GM12878 (cell line): ENCODE measurements at regions not wholly inside any gene's neighbourhood (a gene's known extent, or its start where the extent isn't known, plus 50 kb on each side); places are given as distances from the start of the nearest gene placed in this dataset.

ENCODE experiments used
- ATAC-seq: fragments of 200-7000 bp; cut with Tn5 transposase; 3 replicates; pipeline ENCODE4 v1.9.1; 2020; ENCODE audit warnings: mild to moderate bottlenecking, moderate library complexity
- BruUV-seq: library from RNA; stranded (reverse); fragments of 400-500 nt; replicated peaks from 2 replicates; lab custom pipeline; 2021; lab: Mats Ljungman, UMichigan
- CTCF ChIA-PET: fragments of 300-600 bp; sonication (Branson Sonifier 250); formaldehyde crosslinking; extraction: SDS; loops from one replicate; lab custom pipeline; 2021; ENCODE audit warnings: inconsistent platforms; lab: Yijun Ruan, JAX
- POLR2A ChIA-PET: fragments of 350-600 bp; formaldehyde crosslinking; extraction: SDS; loops from one replicate; lab custom pipeline; 2021; ENCODE audit warnings: inconsistent platforms; lab: Charles Lee
- RAD21 ChIA-PET: fragments of 300-600 bp; sonication (Branson Sonifier 250); formaldehyde crosslinking; loops from one replicate; lab custom pipeline; 2023; ENCODE audit warnings: antibody characterized with exemption; ENCODE audit not compliant: unreplicated experiment; lab: Charles Lee
- SMC1A ChIA-PET: fragments of 300-600 bp; sonication (Branson Sonifier 250); formaldehyde crosslinking; loops from one replicate; lab custom pipeline; 2023; ENCODE audit not compliant: unreplicated experiment, uncharacterized antibody; lab: Charles Lee
- DNase-seq: peaks from one replicate; pipeline ENCODE4 v3.0.0-alpha.2; 2011; ENCODE audit warnings: low read depth, low spot score
- FAIRE-seq: peaks from 3 replicates; lab custom pipeline; 2011; peaks lifted over from hg19 to GRCh38; lab: Jason Lieb, UNC
- H2AFZ ChIP-seq: 2 replicates; pipeline ENCODE4 v1.6.0; 2011; ENCODE audit warnings: low read depth, low read length, control low read depth; ENCODE audit not compliant: control insufficient read depth
- H3K27ac ChIP-seq: 2 replicates; pipeline ENCODE4 v1.5.1; 2011; ENCODE audit warnings: control low read depth; ENCODE audit not compliant: control insufficient read depth, insufficient read depth
- H3K27me3 ChIP-seq, 2 experiments: replicated peaks in 1 of 2; 2 replicates each; pipeline versions ENCODE4 v1.6.0 to v1.6.1; 2011; ENCODE audit warnings: low read length in 1 of 2; ENCODE audit not compliant: control insufficient read depth in 2 of 2, insufficient read depth in 2 of 2
- H3K36me3 ChIP-seq, 2 experiments: 2 replicates each; pipeline ENCODE4 v1.5.1; 2011; ENCODE audit warnings: low read length in 1 of 2; ENCODE audit not compliant: control insufficient read depth in 2 of 2, insufficient read depth in 2 of 2
- H3K4me1 ChIP-seq: 2 replicates; pipeline ENCODE4 v1.6.1; 2011; ENCODE audit warnings: mild to moderate bottlenecking, low read length, moderate library complexity, mixed read lengths; ENCODE audit not compliant: control insufficient read depth, insufficient read depth
- H3K4me2 ChIP-seq: 2 replicates; pipeline ENCODE4 v1.6.0; 2011; ENCODE audit warnings: control low read depth; ENCODE audit not compliant: control insufficient read depth, insufficient read depth
- H3K4me3 ChIP-seq: fragments of 200-600 bp; sonication (generic); 2 replicates; pipeline ENCODE4 v1.5.1; 2016
- H3K79me2 ChIP-seq: 2 replicates; pipeline ENCODE4 v1.6.0; 2011; ENCODE audit warnings: low read length; ENCODE audit not compliant: control insufficient read depth, insufficient read depth
- H3K9ac ChIP-seq: 2 replicates; pipeline ENCODE4 v1.8.0; 2011; ENCODE audit warnings: low read length, control low read depth, mixed read lengths; ENCODE audit not compliant: control insufficient read depth, insufficient read depth
- H3K9me3 ChIP-seq: replicated peaks from 3 replicates; pipeline ENCODE4 v1.5.1; 2011; ENCODE audit warnings: mild to moderate bottlenecking, low read length; ENCODE audit not compliant: control insufficient read depth, insufficient read depth
- H4K20me1 ChIP-seq: 2 replicates; pipeline ENCODE4 v1.6.0; 2011; ENCODE audit not compliant: control insufficient read depth, insufficient read depth
- ATF3 ChIP-seq: IDR thresholded peaks from 2 replicates; pipeline ENCODE4 v1.6.1; 2011; ENCODE audit warnings: low read depth, mild to moderate bottlenecking, low read length, moderate library complexity, borderline replicate concordance; ENCODE audit errors: extremely low read depth
- CEBPB ChIP-seq, 2 experiments: fragments of 150-350 bp in 1 of 2; IDR thresholded peaks; 2 replicates each; pipeline ENCODE4 v1.6.1; 2012 to 2014; ENCODE audit warnings: low read depth in 2 of 2, low read length in 2 of 2, borderline replicate concordance in 1 of 2, inconsistent platforms in 1 of 2
- KDM1A ChIP-seq: fragments of 200-600 bp; sonication (generic); IDR thresholded peaks from 2 replicates; pipeline ENCODE4 v1.6.1; 2016; ENCODE audit warnings: borderline replicate concordance
- MAX ChIP-seq: IDR thresholded peaks from 2 replicates; pipeline ENCODE4 v1.6.1; 2012; ENCODE audit warnings: low read depth, low read length, improper control_type of control experiment
- MEF2A ChIP-seq: IDR thresholded peaks from 2 replicates; pipeline ENCODE4 v1.6.1; 2011; ENCODE audit warnings: low read depth, mild to moderate bottlenecking, low read length, moderate library complexity; ENCODE audit not compliant: insufficient read depth
- NR2F1 ChIP-seq: fragments of 450-650 bp; conservative IDR thresholded peaks from 2 replicates; pipeline ENCODE4 v1.6.1; 2017; ENCODE audit warnings: mild to moderate bottlenecking
- PML ChIP-seq: IDR thresholded peaks from 2 replicates; pipeline ENCODE4 v1.6.1; 2012; ENCODE audit warnings: low read length, inconsistent platforms
- POLR2A ChIP-seq: IDR thresholded peaks from 2 replicates; pipeline ENCODE4 v1.6.1; 2011; ENCODE audit warnings: low read depth, mild to moderate bottlenecking, low read length
- RB1 ChIP-seq: fragments of 450-650 bp; formaldehyde crosslinking; IDR thresholded peaks from 2 replicates; pipeline ENCODE4 v1.6.1; 2017; ENCODE audit warnings: mild to moderate bottlenecking, borderline replicate concordance
- REST ChIP-seq: IDR thresholded peaks from 2 replicates; pipeline ENCODE4 v1.6.1; 2012; ENCODE audit warnings: mild to moderate bottlenecking, low read depth, low read length
- TAF1 ChIP-seq: IDR thresholded peaks from 2 replicates; pipeline ENCODE4 v1.6.1; 2011; ENCODE audit warnings: mild to moderate bottlenecking, low read depth, low read length, borderline replicate concordance
- TARDBP ChIP-seq: IDR thresholded peaks from 2 replicates; pipeline ENCODE4 v1.6.1; 2016; ENCODE audit warnings: borderline replicate concordance
- USF1 ChIP-seq: IDR thresholded peaks from 2 replicates; pipeline ENCODE4 v1.6.1; 2011; ENCODE audit warnings: borderline replicate concordance, low read depth, mild to moderate bottlenecking, moderate library complexity, mixed read lengths, low read length; ENCODE audit not compliant: insufficient read depth; ENCODE audit errors: extremely low read length
- WRNIP1 ChIP-seq: IDR thresholded peaks from 2 replicates; pipeline ENCODE4 v1.6.1; 2011; ENCODE audit warnings: low read depth, low read length, improper control_type of control experiment, borderline replicate concordance
- ZZZ3 ChIP-seq: IDR thresholded peaks from 2 replicates; pipeline ENCODE4 v1.6.1; 2011; ENCODE audit warnings: low read depth; ENCODE audit not compliant: control insufficient read depth, insufficient read length
- WGBS: methylation state at CpG from one replicate; pipeline ENCODE4 v1.1.6; 2016; ENCODE audit warnings: low lambda C conversion rate; ENCODE audit not compliant: insufficient replicate concordance, insufficient coverage; ENCODE audit errors: missing lambda C conversion rate; 5-methylcytosine and 5-hydroxymethylcytosine counted together
- in situ Hi-C: fragments of 300-500 bp; cut with MboI; formaldehyde crosslinking; loops from 9 replicates; pipeline ENCODE4 v1.14.3; 2018; ENCODE audit warnings: mixed read lengths
- intact Hi-C: fragments of 100-400 bp; cut with micrococcal nuclease; formaldehyde crosslinking; loops from one replicate; pipeline ENCODE4 v1.14.2; 2022; ENCODE audit not compliant: unreplicated experiment

- ChIA-PET POLR2A (no interaction called here), RAD21 (no interaction called here), CTCF (no interaction called here), SMC1A (no interaction called here)
- FAIRE-seq = no peak
- Histone ChIP-seq H3K9me3 (no peaks in the 10 kb centered on the region; the same call in 2 of the 3 replicates), H3K27me3 (no peaks in the 10 kb centered on the region), H3K4me1 (no peaks in the 10 kb centered on the region), H3K27ac (no peak overlapping the region), H3K79me2 (no peaks in the 10 kb centered on the region), H3K4me3 (no peak overlapping the region), H3K36me3 (no peaks in the 10 kb centered on the region), H4K20me1 (no peaks in the 10 kb centered on the region), H3K9ac (no peak overlapping the region), H3K4me2 (no peak overlapping the region), H2AFZ (no peak overlapping the region)
- DNase-seq = no peak
- ATAC-seq = no peak
- no peak for TF ChIP-seq ATF3
- TF ChIP-seq NR2F1 = no peak
- TF ChIP-seq MAX = no peak
- TF ChIP-seq WRNIP1 = no peak
- no peak for TF ChIP-seq KDM1A
- TF ChIP-seq TAF1 = no peak
- TF ChIP-seq RB1 = no peak
- no peak for TF ChIP-seq MEF2A
- TF ChIP-seq USF1 = no peak
- TF ChIP-seq TARDBP = no peak
- TF ChIP-seq CEBPB (IDR thresholded peaks at IDR 0.05; ENCODE audit: borderline replicate concordance in 1 of 2, low read depth in 2 of 2, low read length in 2 of 2) = no peak
- no peak for TF ChIP-seq REST
- TF ChIP-seq ZZZ3 = no peak
- no peak for TF ChIP-seq POLR2A
- TF ChIP-seq PML = no peak
- 52% methylated on average over 20 of the region's 20 CpGs for WGBS
- in situ Hi-C loops (no loop called here), intact Hi-C loops (no loop called here)
- BruUV-seq = no TSS peak
Observed at GRCh38 chr11:70536051-70536877, 137.9 kb downstream of the CTTN start.
